Small intestine (tissue), 7 donors: ENCODE measurements at regions not wholly inside any gene's neighbourhood (a gene's known extent, or its start where the extent isn't known, plus 50 kb on each side); places are given as distances from the start of the nearest gene placed in this dataset.
"Not testable (repeated sequence)": the region's sequence is repeated elsewhere in the genome, so short reads cannot be mapped to it uniquely, and the experiment has no call there.

ENCODE experiments used
- DNase-seq, 2 donors: peaks; one replicate each; pipeline versions ENCODE4 v3.0.0 to v3.0.0-alpha.2; 2013
- FAIRE-seq: peaks from 2 replicates; lab custom pipeline; 2012; peaks lifted over from hg19 to GRCh38; lab: Jason Lieb, UNC
- H3K27ac ChIP-seq, 3 donors: one replicate each; pipeline ENCODE4 v1.5.1; 2013; ENCODE audit warnings: low read length in 2 of 3, mild to moderate bottlenecking in 2 of 3, control low read depth in 1 of 3, inconsistent platforms in 1 of 3, low read depth in 1 of 3, moderate library complexity in 1 of 3
- H3K27me3 ChIP-seq, 3 donors: one replicate each; pipeline ENCODE4 v1.6.1; 2013; ENCODE audit warnings: low read length in 3 of 3, inconsistent platforms in 1 of 3; ENCODE audit not compliant: control insufficient read depth in 3 of 3, insufficient read depth in 3 of 3
- H3K36me3 ChIP-seq, 3 donors: one replicate each; pipeline ENCODE4 v1.6.1; 2013; ENCODE audit warnings: low read length in 3 of 3, inconsistent platforms in 1 of 3, low read depth in 1 of 3, mild to moderate bottlenecking in 1 of 3, moderate library complexity in 1 of 3; ENCODE audit not compliant: control insufficient read depth in 3 of 3, insufficient read depth in 2 of 3
- H3K4me1 ChIP-seq, 3 donors: one replicate each; pipeline ENCODE4 v1.6.1; 2013; ENCODE audit warnings: low read length in 2 of 3, inconsistent platforms in 1 of 3, low read depth in 1 of 3, mild to moderate bottlenecking in 1 of 3, moderate library complexity in 1 of 3; ENCODE audit not compliant: control insufficient read depth in 3 of 3, insufficient read depth in 2 of 3
- H3K4me3 ChIP-seq, 3 donors: one replicate each; pipeline ENCODE4 v1.5.1; 2013; ENCODE audit warnings: low read length in 3 of 3, control low read depth in 1 of 3, inconsistent platforms in 1 of 3, low read depth in 1 of 3, mild to moderate bottlenecking in 1 of 3, moderate library complexity in 1 of 3
- H3K9me3 ChIP-seq, 2 donors: one replicate each; pipeline ENCODE4 v1.6.1; 2013; ENCODE audit warnings: low read depth in 1 of 2, low read length in 1 of 2; ENCODE audit not compliant: control insufficient read depth in 2 of 2, insufficient read depth in 1 of 2
- WGBS, 3 donors: extraction: QIAGEN DNeasy Blood & Tissue Kit; methylation state at CpG; one replicate each; pipeline ENCODE4 v1.1.7; 2013; 5-methylcytosine and 5-hydroxymethylcytosine counted together
- donor health status: healthy with polysubstance abuse.
- donor health status: control.
- donor health status: control.
- donor health status: Bipolar disorder and iron deficiency.
- donor health status: healthy.

- no peaks in the 10 kb centered on the region for H3K36me3 ChIP-seq
- no peaks in the 10 kb centered on the region for H3K27me3 ChIP-seq
- no peaks in the 10 kb centered on the region for H3K4me1 ChIP-seq
- 50 to 60% (median 52%) methylated on average over 4 of the region's 4 CpGs for WGBS, 3 donors
- DNase-seq (no peak), FAIRE-seq (no peak)
- no peaks in the 10 kb centered on the region for H3K9me3 ChIP-seq
- no peak overlapping the region for H3K4me3 ChIP-seq
- H3K27ac ChIP-seq = no peak overlapping the region
These were observed 433.0 kb upstream of the CHAC2 start for GRCh38 chr2:53334610-53335009.

GRCh38 chr2:53331667-53332066 lies 435.9 kb upstream of the CHAC2 start:
- DNase-seq = no peak
- WGBS, 3 donors = 70 to 83% (median 78%) methylated on average over 2 of the region's 2 CpGs
- no peak overlapping the region for H3K27ac ChIP-seq
- no peaks in the 10 kb centered on the region for H3K4me1 ChIP-seq
- H3K36me3 ChIP-seq = no peaks in the 10 kb centered on the region
- no peaks in the 10 kb centered on the region for H3K27me3 ChIP-seq
- H3K4me3 ChIP-seq = no peak overlapping the region
- H3K9me3 ChIP-seq = no peaks in the 10 kb centered on the region
- FAIRE-seq = no peak

- FAIRE-seq = no peak
- Histone ChIP-seq H3K27ac (no peak overlapping the region), H3K9me3 (no peaks in the 10 kb centered on the region), H3K4me3 (no peak overlapping the region), H3K27me3 (no peaks in the 10 kb centered on the region), H3K36me3 (no peaks in the 10 kb centered on the region), H3K4me1 (no peaks in the 10 kb centered on the region)
- DNase-seq = no peak
- WGBS, 3 donors = 71 to 74% (median 73%) methylated on average over 5 of the region's 5 CpGs
These were observed 449.7 kb upstream of the CHAC2 start for GRCh38 chr2:53317861-53318260.

GRCh38 chr2:53315149-53315548 lies 452.5 kb upstream of the CHAC2 start:
- Histone ChIP-seq H3K4me1 (no peaks in the 10 kb centered on the region), H3K27me3 (no peaks in the 10 kb centered on the region), H3K9me3 (no peaks in the 10 kb centered on the region), H3K4me3 (no peak overlapping the region), H3K36me3 (no peaks in the 10 kb centered on the region), H3K27ac (no peak overlapping the region)
- WGBS, 3 donors = 71 to 81% (median 74%) methylated on average over 3 of the region's 3 CpGs
- FAIRE-seq (no peak), DNase-seq (no peak)

- Histone ChIP-seq H3K9me3 (no peaks in the 10 kb centered on the region), H3K36me3 (no peaks in the 10 kb centered on the region), H3K4me1 (no peaks in the 10 kb centered on the region), H3K27me3 (no peaks in the 10 kb centered on the region), H3K4me3 (no peak overlapping the region), H3K27ac (no peak overlapping the region)
- no peak for DNase-seq
- FAIRE-seq = no peak
- 28 to 63% (median 34%) methylated on average over 2 of the region's 2 CpGs for WGBS, 3 donors
These were observed 452.9 kb upstream of the CHAC2 start for GRCh38 chr2:53314718-53315117.

- H3K9me3 ChIP-seq, H3K27me3 ChIP-seq, H3K4me3 ChIP-seq, DNase-seq, H3K36me3 ChIP-seq, H3K27ac ChIP-seq, H3K4me1 ChIP-seq, FAIRE-seq: not testable (repeated sequence)
- 75 to 81% (median 78%) methylated on average over 4 of the region's 4 CpGs for WGBS, 3 donors
These were observed 454.0 kb upstream of the CHAC2 start for GRCh38 chr2:53313644-53314043.

- DNase-seq (no peak), FAIRE-seq (no peak)
- Histone ChIP-seq H3K36me3 (no peaks in the 10 kb centered on the region), H3K27ac (no peak overlapping the region), H3K4me1 (no peaks in the 10 kb centered on the region), H3K4me3 (no peak overlapping the region), H3K27me3 (no peaks in the 10 kb centered on the region), H3K9me3 (no peaks in the 10 kb centered on the region)
- 74 to 87% (median 80%) methylated on average over 5 of the region's 5 CpGs for WGBS, 3 donors
These were observed 454.9 kb upstream of the CHAC2 start for GRCh38 chr2:53312721-53313120.

GRCh38 chr2:53312181-53312580 lies 455.4 kb upstream of the CHAC2 start:
- Histone ChIP-seq H3K27ac (no peak overlapping the region), H3K4me1 (no peaks in the 10 kb centered on the region), H3K4me3 (no peak overlapping the region), H3K27me3 (no peaks in the 10 kb centered on the region), H3K9me3 (no peaks in the 10 kb centered on the region), H3K36me3 (no peaks in the 10 kb centered on the region)
- WGBS, 3 donors = 77 to 87% (median 77%) methylated on average over 5 of the region's 5 CpGs
- no peak for FAIRE-seq
- no peak for DNase-seq

- Histone ChIP-seq H3K4me1 (no peaks in the 10 kb centered on the region), H3K9me3 (no peaks in the 10 kb centered on the region), H3K36me3 (no peaks in the 10 kb centered on the region), H3K27me3 (no peaks in the 10 kb centered on the region), H3K27ac (no peak overlapping the region), H3K4me3 (no peak overlapping the region)
- FAIRE-seq = no peak
- WGBS, 3 donors = 57 to 78% (median 63%) methylated on average over 4 of the region's 4 CpGs
- DNase-seq = no peak
These were observed 464.5 kb upstream of the CHAC2 start for GRCh38 chr2:53303012-53303578.
